GM18517 (cell line): ENCODE measurements at regions not wholly inside any gene's neighbourhood (a gene's known extent, or its start where the extent isn't known, plus 50 kb on each side); places are given as distances from the start of the nearest gene placed in this dataset.
A peak's percentile ranks its signal among the peaks of the same experiment; 100 is the strongest.

ENCODE experiments used
- ATAC-seq: cut with Tn5 transposase; IDR thresholded peaks from one replicate; pipeline ENCODE4 v1.9.1; 2021; ENCODE audit warnings: mild to moderate bottlenecking, moderate library complexity; ENCODE audit not compliant: unreplicated experiment

GRCh38 chr2:42108852-42109251 is 60.3 kb upstream of the EML4 start:
- ATAC-seq = no peak

- ATAC-seq = no peak
Observed at GRCh38 chr2:42109959-42110640, 59.1 kb upstream of the EML4 start.

- ATAC-seq = no peak
Observed at GRCh38 chr2:42110641-42111322, 58.4 kb upstream of the EML4 start.

- no peak for ATAC-seq
Observed at GRCh38 chr2:42112418-42112817, 56.7 kb upstream of the EML4 start.

- no peak for ATAC-seq
Observed at GRCh38 chr2:42113452-42113851, 55.7 kb upstream of the EML4 start.

- ATAC-seq = no peak
Observed at GRCh38 chr2:42114091-42114490, 55.1 kb upstream of the EML4 start.

- ATAC-seq = no peak
Observed at GRCh38 chr2:42115588-42115987, 53.6 kb upstream of the EML4 start.

- ATAC-seq = no peak
Observed at GRCh38 chr2:42116195-42117181, 52.7 kb upstream of the EML4 start.

- ATAC-seq = no peak
Observed at GRCh38 chr2:42117182-42117579, 52.0 kb upstream of the EML4 start.

- ATAC-seq = peak; percentile 94
Observed at GRCh38 chr2:42117923-42118753, 51.0 kb upstream of the EML4 start.

- ATAC-seq = no peak
Observed at GRCh38 chr2:42118754-42119569, 50.2 kb upstream of the EML4 start.
